NCI-H526 treated with DMSO at 0.1 percent for 48 hours (cell line): ENCODE measurements at regions not wholly inside any gene's neighbourhood (a gene's known extent, or its start where the extent isn't known, plus 50 kb on each side); places are given as distances from the start of the nearest gene placed in this dataset.
"Not testable (repeated sequence)": the region's sequence is repeated elsewhere in the genome, so short reads cannot be mapped to it uniquely, and the experiment has no call there.

Experiments used
- DNase-seq: peaks from one replicate; lab custom pipeline; 2025; lab: John Stamatoyannopoulos, UW

- DNase-seq, result not testable (repeated sequence)
Measured at GRCh38 chr9:41623666-41624065, 434.5 kb upstream of the ZNG1F start.

- not testable (repeated sequence) for DNase-seq
Measured at GRCh38 chr9:41619254-41619653, 430.1 kb upstream of the ZNG1F start.

- DNase-seq, result not testable (repeated sequence)
Measured at GRCh38 chr9:41606961-41607547, 417.9 kb upstream of the ZNG1F start.

GRCh38 chr9:41565572-41565971, 376.5 kb upstream of the ZNG1F start:
- DNase-seq, result not testable (repeated sequence)
